PFSK-1 (cell line): ENCODE measurements at regions not wholly inside any gene's neighbourhood (a gene's known extent, or its start where the extent isn't known, plus 50 kb on each side); places are given as distances from the start of the nearest gene placed in this dataset.

Source experiments
- REST ChIP-seq, 2 experiments: IDR thresholded peaks; 2 replicates each; pipeline versions ENCODE4 v1.6.1 to v1.8.0; 2011 to 2012; ENCODE audit warnings: low read depth in 2 of 2, low read length in 2 of 2, control low read depth in 1 of 2, inconsistent platforms in 1 of 2, mild to moderate bottlenecking in 1 of 2, moderate library complexity in 1 of 2; ENCODE audit not compliant: insufficient read depth in 1 of 2
- SIN3A ChIP-seq: IDR thresholded peaks from 2 replicates; pipeline ENCODE4 v1.6.1; 2012; ENCODE audit warnings: mild to moderate bottlenecking, low read length, moderate library complexity, borderline replicate concordance; ENCODE audit not compliant: insufficient read depth
- TAF1 ChIP-seq: IDR thresholded peaks from 2 replicates; pipeline ENCODE4 v1.6.1; 2012; ENCODE audit warnings: low read length, control low read depth, borderline replicate concordance; ENCODE audit not compliant: insufficient read depth

GRCh38 chr1:31523769-31524168 is 52.5 kb upstream of the TINAGL1 start:
- TF ChIP-seq SIN3A = no peak
- no peak for TF ChIP-seq REST (IDR thresholded peaks at IDR 0.05; ENCODE audit: insufficient read depth in 1 of 2, low read depth in 2 of 2, low read length in 2 of 2)
- TF ChIP-seq TAF1 = no peak
